Activated CD8-positive, alpha-beta T cell treated with anti-CD3 and anti-CD28 coated beads for 36 hours (primary cell): ENCODE measurements at regions not wholly inside any gene's neighbourhood (a gene's known extent, or its start where the extent isn't known, plus 50 kb on each side); places are given as distances from the start of the nearest gene placed in this dataset.

Experiments
- ATAC-seq: fragments of 200-7000 bp; cut with Tn5 transposase; one replicate; pipeline ENCODE4 v1.10.0; 2021; ENCODE audit warnings: mild to moderate bottlenecking, moderate library complexity
- CTCF ChIA-PET: fragments of 350-600 bp; sonication (Branson Sonifier 250); formaldehyde crosslinking; loops from one replicate; lab custom pipeline; 2021; ENCODE audit warnings: antibody characterized with exemption; lab: Charles Lee
- POLR2A ChIA-PET: fragments of 350-600 bp; sonication (Branson Sonifier 250); formaldehyde crosslinking; loops from one replicate; lab custom pipeline; 2021; ENCODE audit warnings: antibody characterized with exemption; lab: Charles Lee
- DNase-seq: peaks from one replicate; pipeline ENCODE4 v3.0.0-alpha.2; 2020
- H3K27ac Mint-ChIP-seq: one replicate; pipeline ENCODE4 v1.8.0; 2021; ENCODE audit warnings: mild to moderate bottlenecking, mixed read lengths
- H3K27me3 Mint-ChIP-seq: one replicate; pipeline ENCODE4 v1.8.0; 2021; ENCODE audit warnings: mixed read lengths
- H3K36me3 Mint-ChIP-seq: one replicate; pipeline ENCODE4 v1.8.0; 2021; ENCODE audit warnings: low read depth, mixed read lengths
- H3K4me1 Mint-ChIP-seq: one replicate; pipeline ENCODE4 v1.8.0; 2021; ENCODE audit warnings: low read depth, mixed read lengths
- H3K4me3 Mint-ChIP-seq: one replicate; pipeline ENCODE4 v1.8.0; 2021; ENCODE audit warnings: mild to moderate bottlenecking, moderate library complexity, mixed read lengths
- H3K9me3 Mint-ChIP-seq: one replicate; pipeline ENCODE4 v1.8.0; 2021; ENCODE audit warnings: mixed read lengths
- intact Hi-C: fragments of 100-400 bp; cut with micrococcal nuclease; formaldehyde crosslinking; loops from one replicate; pipeline ENCODE4 v1.10.0; 2022
- TF ChIP-seq, protein P1 (sequence below): fragments of 200-600 bp; IDR thresholded peaks from one replicate; pipeline ENCODE4 v1.8.0; 2022; ENCODE audit warnings: antibody characterized with exemption, mild to moderate bottlenecking

DNA sequence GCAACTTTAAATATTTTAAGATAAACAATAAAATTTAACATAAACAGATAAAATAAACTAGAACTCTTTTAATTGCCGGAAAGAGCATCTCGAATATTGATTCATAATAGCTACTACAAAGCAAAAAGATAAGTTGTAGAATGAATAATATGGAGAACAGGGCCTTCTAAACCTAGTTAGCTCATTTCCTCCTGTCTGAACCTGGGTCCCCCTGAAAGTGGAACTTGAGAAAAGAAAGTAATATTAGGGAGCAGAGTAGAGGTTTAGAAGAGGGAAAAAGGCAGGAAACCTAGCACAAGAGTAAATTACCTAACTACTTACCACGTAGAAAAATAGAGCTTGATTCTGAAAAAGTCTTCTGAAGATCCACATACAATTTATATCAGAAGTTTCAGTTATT, 80.7 kb upstream of the NETO1 start:
- no peak overlapping the region for H3K27ac Mint-ChIP-seq
- no peaks in the 10 kb centered on the region for H3K4me1 Mint-ChIP-seq
- no peak overlapping the region for H3K4me3 Mint-ChIP-seq
- H3K9me3 Mint-ChIP-seq, result no peaks in the 10 kb centered on the region
- no peaks in the 10 kb centered on the region for H3K36me3 Mint-ChIP-seq
- no peaks in the 10 kb centered on the region for H3K27me3 Mint-ChIP-seq
- TF ChIP-seq, protein P1, sequence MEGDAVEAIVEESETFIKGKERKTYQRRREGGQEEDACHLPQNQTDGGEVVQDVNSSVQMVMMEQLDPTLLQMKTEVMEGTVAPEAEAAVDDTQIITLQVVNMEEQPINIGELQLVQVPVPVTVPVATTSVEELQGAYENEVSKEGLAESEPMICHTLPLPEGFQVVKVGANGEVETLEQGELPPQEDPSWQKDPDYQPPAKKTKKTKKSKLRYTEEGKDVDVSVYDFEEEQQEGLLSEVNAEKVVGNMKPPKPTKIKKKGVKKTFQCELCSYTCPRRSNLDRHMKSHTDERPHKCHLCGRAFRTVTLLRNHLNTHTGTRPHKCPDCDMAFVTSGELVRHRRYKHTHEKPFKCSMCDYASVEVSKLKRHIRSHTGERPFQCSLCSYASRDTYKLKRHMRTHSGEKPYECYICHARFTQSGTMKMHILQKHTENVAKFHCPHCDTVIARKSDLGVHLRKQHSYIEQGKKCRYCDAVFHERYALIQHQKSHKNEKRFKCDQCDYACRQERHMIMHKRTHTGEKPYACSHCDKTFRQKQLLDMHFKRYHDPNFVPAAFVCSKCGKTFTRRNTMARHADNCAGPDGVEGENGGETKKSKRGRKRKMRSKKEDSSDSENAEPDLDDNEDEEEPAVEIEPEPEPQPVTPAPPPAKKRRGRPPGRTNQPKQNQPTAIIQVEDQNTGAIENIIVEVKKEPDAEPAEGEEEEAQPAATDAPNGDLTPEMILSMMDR, result no peak
- ChIA-PET CTCF (no interaction called here), POLR2A (no interaction called here)
- ATAC-seq (no peak), DNase-seq (no peak)
- intact Hi-C loops, result no loop called here

DNA sequence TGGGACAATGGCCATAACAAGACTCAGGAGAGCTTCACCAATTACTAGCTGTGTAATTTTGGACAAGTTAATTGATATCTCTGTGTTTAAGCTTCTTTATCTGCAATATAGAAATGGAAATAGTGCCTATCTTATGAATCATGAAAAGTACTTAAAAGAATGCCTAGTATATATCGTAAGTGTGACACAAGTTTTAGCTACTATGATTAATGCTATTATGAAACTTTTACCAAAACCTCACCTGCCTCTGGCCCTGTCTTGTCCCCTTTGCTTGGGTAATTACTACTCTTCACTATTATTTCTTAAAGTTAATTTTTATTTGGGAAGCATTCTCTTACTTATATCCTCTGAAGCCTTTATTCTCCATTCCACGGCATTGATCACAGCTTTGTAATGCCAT, 75.0 kb upstream of the NETO1 start:
- no peak overlapping the region for H3K4me3 Mint-ChIP-seq
- POLR2A ChIA-PET, result no interaction called here
- intact Hi-C loops, result no loop called here
- H3K27ac Mint-ChIP-seq, result no peak overlapping the region
- no peak for ATAC-seq
- CTCF ChIA-PET, result no interaction called here
- TF ChIP-seq, protein P1, result no peak
- H3K4me1 Mint-ChIP-seq, result no peaks in the 10 kb centered on the region
- DNase-seq, result no peak
- no peaks in the 10 kb centered on the region for H3K9me3 Mint-ChIP-seq
- no peaks in the 10 kb centered on the region for H3K27me3 Mint-ChIP-seq
- no peaks in the 10 kb centered on the region for H3K36me3 Mint-ChIP-seq

GRCh38 chr18:72940986-72941385, 73.2 kb upstream of the NETO1 start:
- H3K36me3 Mint-ChIP-seq, result no peaks in the 10 kb centered on the region
- H3K4me1 Mint-ChIP-seq, result no peaks in the 10 kb centered on the region
- H3K27ac Mint-ChIP-seq, result no peak overlapping the region
- no peak for ATAC-seq
- CTCF ChIA-PET, result no interaction called here
- H3K27me3 Mint-ChIP-seq, result no peaks in the 10 kb centered on the region
- H3K4me3 Mint-ChIP-seq, result no peak overlapping the region
- no peaks in the 10 kb centered on the region for H3K9me3 Mint-ChIP-seq
- no peak for DNase-seq
- TF ChIP-seq, protein P1, result no peak
- intact Hi-C loops, result no loop called here
- POLR2A ChIA-PET, result no interaction called here

DNA sequence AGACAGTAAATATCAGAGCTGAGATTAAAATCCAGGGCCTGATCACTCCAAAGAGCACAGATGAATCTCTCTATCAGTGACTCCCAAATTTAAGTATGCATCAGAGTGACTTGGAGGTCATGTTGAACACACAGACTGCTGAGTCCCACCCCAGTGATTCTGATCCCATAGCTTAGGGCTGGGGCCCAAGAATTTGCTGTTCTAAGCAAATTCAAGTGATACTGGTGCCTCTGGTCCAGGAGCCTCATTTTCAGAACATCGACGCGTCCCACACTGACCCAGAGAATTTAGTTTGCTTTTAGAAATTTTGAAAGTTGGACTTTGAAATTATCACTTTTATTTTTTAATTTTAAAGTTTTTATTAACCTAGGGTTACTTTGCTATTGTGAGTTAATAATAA, 72.7 kb upstream of the NETO1 start:
- no peaks in the 10 kb centered on the region for H3K9me3 Mint-ChIP-seq
- no peak for ATAC-seq
- H3K27ac Mint-ChIP-seq, result no peak overlapping the region
- no peaks in the 10 kb centered on the region for H3K27me3 Mint-ChIP-seq
- H3K36me3 Mint-ChIP-seq, result no peaks in the 10 kb centered on the region
- ChIA-PET POLR2A (no interaction called here), CTCF (no interaction called here)
- H3K4me3 Mint-ChIP-seq, result no peak overlapping the region
- no peaks in the 10 kb centered on the region for H3K4me1 Mint-ChIP-seq
- DNase-seq, result no peak
- intact Hi-C loops, result no loop called here
- TF ChIP-seq, protein P1, result no peak

DNA sequence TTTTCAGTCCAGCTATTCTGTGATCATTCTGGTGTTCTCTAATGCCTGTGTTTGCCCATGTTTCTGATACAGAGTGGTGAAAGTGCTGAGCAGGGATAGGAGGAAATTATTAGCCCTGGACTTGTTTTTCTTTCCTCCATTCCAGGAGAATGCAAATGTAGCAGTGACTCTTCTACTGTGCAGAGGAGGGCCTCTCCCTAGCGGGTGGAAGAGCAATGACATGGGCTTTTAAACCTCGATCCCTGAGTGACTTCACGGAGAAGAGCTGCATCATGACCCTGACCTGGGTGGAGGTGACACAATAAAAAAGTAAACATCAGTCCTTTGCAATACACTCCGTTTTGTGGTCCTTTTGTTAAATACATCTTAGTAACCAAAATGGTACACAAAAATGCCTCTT, 68.0 kb upstream of the NETO1 start:
- H3K9me3 Mint-ChIP-seq, result no peaks in the 10 kb centered on the region
- ATAC-seq, result no peak
- TF ChIP-seq, protein P1, result no peak
- no peaks in the 10 kb centered on the region for H3K36me3 Mint-ChIP-seq
- DNase-seq, result no peak
- ChIA-PET CTCF (no interaction called here), POLR2A (no interaction called here)
- no peaks in the 10 kb centered on the region for H3K27me3 Mint-ChIP-seq
- no peak overlapping the region for H3K27ac Mint-ChIP-seq
- no peak overlapping the region for H3K4me3 Mint-ChIP-seq
- intact Hi-C loops, result no loop called here
- no peaks in the 10 kb centered on the region for H3K4me1 Mint-ChIP-seq
